ENCODE measurements at regions not wholly inside any gene's neighbourhood (a gene's known extent, or its start where the extent isn't known, plus 50 kb on each side); places are given as distances from the start of the nearest gene placed in this dataset.

- DNase-seq (ENCODE audit: low read depth in 3 of 3, low spot score in 1 of 3) = no peak
Measured at GRCh38 chr12:124371970-124372555, 77.2 kb downstream of the RFLNA start.

GRCh38 chr12:124371366-124371765, 76.5 kb downstream of the RFLNA start:
- no peak for DNase-seq (ENCODE audit: low read depth in 3 of 3, low spot score in 1 of 3)

GRCh38 chr12:124370851-124371250, 76.0 kb downstream of the RFLNA start:
- DNase-seq (ENCODE audit: low read depth in 3 of 3, low spot score in 1 of 3) = no peak

- no peak for DNase-seq (ENCODE audit: low read depth in 3 of 3, low spot score in 1 of 3)
Measured at GRCh38 chr12:124370384-124370783, 75.5 kb downstream of the RFLNA start.

- DNase-seq (ENCODE audit: low read depth in 3 of 3, low spot score in 1 of 3) = no peak
Measured at GRCh38 chr12:124369827-124370378, 75.0 kb downstream of the RFLNA start.

- no peak for DNase-seq (ENCODE audit: low read depth in 3 of 3, low spot score in 1 of 3)
Measured at GRCh38 chr12:124369055-124369826, 74.3 kb downstream of the RFLNA start.

- DNase-seq (ENCODE audit: low read depth in 3 of 3, low spot score in 1 of 3) = no peak
Measured at GRCh38 chr12:124368421-124369032, 73.6 kb downstream of the RFLNA start.

- no peak for DNase-seq (ENCODE audit: low read depth in 3 of 3, low spot score in 1 of 3)
Measured at GRCh38 chr12:124365726-124366430, 71.0 kb downstream of the RFLNA start.

Data from stimulated activated CD4-positive, alpha-beta T cell treated with anti-CD3 and anti-CD28 coated beads, TNF-alpha, amount 100 ng/mL, for 1 hour (primary cell).